ENCODE measurements at regions not wholly inside any gene's neighbourhood (a gene's known extent, or its start where the extent isn't known, plus 50 kb on each side); places are given as distances from the start of the nearest gene placed in this dataset.

- Histone ChIP-seq H3K36me3 (no peaks in the 10 kb centered on the region), H3K4me1 (no peaks in the 10 kb centered on the region), H3K27me3 (peaks cover 0 to 4% of the 10 kb centered on the region in 2 donors), H3K27ac (no peak overlapping the region), H3K9me3 (no peaks in the 10 kb centered on the region), H3K4me3 (no peak overlapping the region)
- TF ChIP-seq, protein P1, sequence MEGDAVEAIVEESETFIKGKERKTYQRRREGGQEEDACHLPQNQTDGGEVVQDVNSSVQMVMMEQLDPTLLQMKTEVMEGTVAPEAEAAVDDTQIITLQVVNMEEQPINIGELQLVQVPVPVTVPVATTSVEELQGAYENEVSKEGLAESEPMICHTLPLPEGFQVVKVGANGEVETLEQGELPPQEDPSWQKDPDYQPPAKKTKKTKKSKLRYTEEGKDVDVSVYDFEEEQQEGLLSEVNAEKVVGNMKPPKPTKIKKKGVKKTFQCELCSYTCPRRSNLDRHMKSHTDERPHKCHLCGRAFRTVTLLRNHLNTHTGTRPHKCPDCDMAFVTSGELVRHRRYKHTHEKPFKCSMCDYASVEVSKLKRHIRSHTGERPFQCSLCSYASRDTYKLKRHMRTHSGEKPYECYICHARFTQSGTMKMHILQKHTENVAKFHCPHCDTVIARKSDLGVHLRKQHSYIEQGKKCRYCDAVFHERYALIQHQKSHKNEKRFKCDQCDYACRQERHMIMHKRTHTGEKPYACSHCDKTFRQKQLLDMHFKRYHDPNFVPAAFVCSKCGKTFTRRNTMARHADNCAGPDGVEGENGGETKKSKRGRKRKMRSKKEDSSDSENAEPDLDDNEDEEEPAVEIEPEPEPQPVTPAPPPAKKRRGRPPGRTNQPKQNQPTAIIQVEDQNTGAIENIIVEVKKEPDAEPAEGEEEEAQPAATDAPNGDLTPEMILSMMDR (IDR thresholded peaks at IDR 0.05): no peak
- TF ChIP-seq POLR2A (IDR thresholded peaks at IDR 0.05): no peak
- intact Hi-C loops (cut with DNase I; ENCODE audit: low total_unique reads): no loop called here
- DNase-seq: no peak
These were observed 492.5 kb upstream of the SOX9 start for GRCh38 chr17:71628306-71628705.

- no peak for TF ChIP-seq POLR2A (IDR thresholded peaks at IDR 0.05)
- TF ChIP-seq, protein P1 (IDR thresholded peaks at IDR 0.05): no peak
- intact Hi-C loops (cut with DNase I; ENCODE audit: low total_unique reads): no loop called here
- Histone ChIP-seq H3K27ac (no peak overlapping the region), H3K4me3 (no peak overlapping the region), H3K4me1 (no peaks in the 10 kb centered on the region), H3K36me3 (no peaks in the 10 kb centered on the region), H3K27me3 (peaks cover 0 to 4% of the 10 kb centered on the region in 2 donors), H3K9me3 (no peaks in the 10 kb centered on the region)
- DNase-seq: no peak
These were observed 489.3 kb upstream of the SOX9 start for GRCh38 chr17:71631483-71631882.

DNA sequence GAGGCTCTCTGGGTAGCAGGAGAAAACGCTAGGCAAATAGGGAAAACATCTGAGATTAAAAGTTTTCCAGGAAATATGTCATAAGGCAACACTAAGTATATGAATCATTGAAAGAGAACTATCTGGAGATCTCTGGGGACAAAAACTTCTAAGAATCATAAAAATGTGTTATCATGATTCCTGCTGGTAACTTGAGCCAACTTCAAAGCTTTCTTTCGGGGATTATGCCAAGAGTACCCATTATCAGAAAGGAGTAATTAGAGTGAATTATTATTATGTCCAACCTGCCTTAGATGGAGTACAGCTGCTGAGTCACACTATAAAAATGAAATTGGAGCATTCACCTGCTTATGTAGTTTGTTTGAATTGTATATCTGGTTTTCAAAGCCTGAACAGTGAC is 488.5 kb upstream of the SOX9 start:
- intact Hi-C loops (cut with DNase I; ENCODE audit: low total_unique reads): no loop called here
- no peak for DNase-seq

DNA sequence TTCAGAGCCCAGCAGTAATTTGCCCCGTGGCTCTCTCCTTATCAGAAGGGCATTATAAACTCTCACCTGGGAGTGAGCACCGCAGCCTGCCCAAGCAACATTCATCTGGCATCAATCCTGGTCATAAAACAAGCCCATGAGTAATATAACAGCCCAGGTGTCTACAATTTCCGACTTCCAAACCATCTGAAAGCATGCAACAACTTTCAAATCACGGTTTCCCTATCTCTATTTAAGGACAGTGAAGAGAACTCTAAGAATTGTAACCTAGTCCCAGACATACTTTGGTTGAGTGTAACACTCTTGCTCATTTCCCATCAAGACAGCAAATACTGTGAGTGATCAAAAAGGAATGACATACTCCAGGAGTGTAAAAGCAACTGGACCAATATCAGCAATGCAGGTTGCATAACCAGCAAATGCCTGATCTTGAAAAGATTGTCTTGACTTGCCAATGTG is 487.4 kb upstream of the SOX9 start:
- no peaks in the 10 kb centered on the region for H3K9me3 ChIP-seq
- H3K27me3 ChIP-seq: no peaks in the 10 kb centered on the region
- DNase-seq: no peak
- intact Hi-C loops (cut with DNase I; ENCODE audit: low total_unique reads): no loop called here
- no peaks in the 10 kb centered on the region for H3K4me1 ChIP-seq
- no peak overlapping the region for H3K4me3 ChIP-seq
- no peak overlapping the region for H3K27ac ChIP-seq
- no peak for TF ChIP-seq POLR2A (IDR thresholded peaks at IDR 0.05)
- TF ChIP-seq, protein P1 (IDR thresholded peaks at IDR 0.05): no peak
- no peaks in the 10 kb centered on the region for H3K36me3 ChIP-seq

More for the DNA sequence above, 488.5 kb upstream of the SOX9 start:
- Histone ChIP-seq H3K4me1 (no peaks in the 10 kb centered on the region), H3K4me3 (no peak overlapping the region), H3K9me3 (no peaks in the 10 kb centered on the region), H3K27ac (no peak overlapping the region), H3K36me3 (no peaks in the 10 kb centered on the region), H3K27me3 (peaks cover 0 to 2% of the 10 kb centered on the region in 2 donors)
- TF ChIP-seq POLR2A (IDR thresholded peaks at IDR 0.05): no peak
- TF ChIP-seq, protein P1 (IDR thresholded peaks at IDR 0.05): no peak

GRCh38 chr17:71634376-71634775 is 486.4 kb upstream of the SOX9 start:
- no peak for DNase-seq
- intact Hi-C loops (cut with DNase I; ENCODE audit: low total_unique reads): no loop called here
- no peak overlapping the region for H3K27ac ChIP-seq
- no peaks in the 10 kb centered on the region for H3K36me3 ChIP-seq
- no peaks in the 10 kb centered on the region for H3K4me1 ChIP-seq
- no peak overlapping the region for H3K4me3 ChIP-seq
- TF ChIP-seq, protein P1 (IDR thresholded peaks at IDR 0.05): no peak
- no peak for TF ChIP-seq POLR2A (IDR thresholded peaks at IDR 0.05)
- H3K9me3 ChIP-seq: no peaks in the 10 kb centered on the region
- H3K27me3 ChIP-seq: no peaks in the 10 kb centered on the region

Measured in uterus (tissue), 3 donors.